HG03460 (cell line): ENCODE measurements at regions not wholly inside any gene's neighbourhood (a gene's known extent, or its start where the extent isn't known, plus 50 kb on each side); places are given as distances from the start of the nearest gene placed in this dataset.
"Not testable (repeated sequence)": the region's sequence is repeated elsewhere in the genome, so short reads cannot be mapped to it uniquely, and the experiment has no call there.

Source experiments
- ATAC-seq: cut with Tn5 transposase; IDR thresholded peaks from one replicate; pipeline ENCODE4 v1.9.1; 2021; ENCODE audit not compliant: unreplicated experiment

DNA sequence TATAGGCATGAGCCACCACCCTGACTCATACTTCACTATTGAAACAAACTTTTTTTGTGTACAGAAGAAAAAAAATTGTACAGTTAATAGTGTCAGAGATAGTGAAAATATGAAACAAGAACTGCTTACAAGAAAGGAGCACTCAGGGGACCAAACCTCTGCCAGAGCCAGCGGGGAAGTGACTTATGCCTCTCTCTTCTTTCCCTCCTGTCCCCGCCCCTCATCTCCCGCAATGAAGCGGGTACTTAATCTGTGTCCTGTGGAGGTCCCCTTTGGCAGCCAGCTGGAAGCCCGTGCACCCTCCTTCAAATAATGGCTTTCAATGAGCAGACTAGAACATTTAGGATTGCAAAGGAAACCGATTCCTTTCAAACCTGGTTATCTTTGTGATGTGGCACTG, 51.5 kb downstream of the PPIAL4A start:
- ATAC-seq, result not testable (repeated sequence)

DNA sequence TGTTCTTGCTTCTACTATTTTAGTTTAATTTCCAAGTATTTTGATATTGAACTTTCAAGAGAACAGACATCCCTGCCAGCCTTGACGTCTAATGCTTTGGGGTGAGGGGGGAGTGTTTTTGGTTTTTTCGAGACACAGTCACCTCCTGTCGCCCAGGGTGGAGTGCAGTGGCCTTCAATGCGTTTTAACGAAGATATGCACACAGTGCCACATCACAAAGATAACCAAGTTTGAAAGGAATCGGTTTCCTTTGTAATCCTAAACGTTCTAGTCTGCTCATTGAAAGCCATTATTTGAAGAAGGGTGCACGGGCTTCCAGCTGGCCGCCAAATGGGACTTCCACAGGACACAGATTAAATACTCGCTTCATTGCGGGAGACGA, 52.3 kb downstream of the PPIAL4A start:
- ATAC-seq, result not testable (repeated sequence)

DNA sequence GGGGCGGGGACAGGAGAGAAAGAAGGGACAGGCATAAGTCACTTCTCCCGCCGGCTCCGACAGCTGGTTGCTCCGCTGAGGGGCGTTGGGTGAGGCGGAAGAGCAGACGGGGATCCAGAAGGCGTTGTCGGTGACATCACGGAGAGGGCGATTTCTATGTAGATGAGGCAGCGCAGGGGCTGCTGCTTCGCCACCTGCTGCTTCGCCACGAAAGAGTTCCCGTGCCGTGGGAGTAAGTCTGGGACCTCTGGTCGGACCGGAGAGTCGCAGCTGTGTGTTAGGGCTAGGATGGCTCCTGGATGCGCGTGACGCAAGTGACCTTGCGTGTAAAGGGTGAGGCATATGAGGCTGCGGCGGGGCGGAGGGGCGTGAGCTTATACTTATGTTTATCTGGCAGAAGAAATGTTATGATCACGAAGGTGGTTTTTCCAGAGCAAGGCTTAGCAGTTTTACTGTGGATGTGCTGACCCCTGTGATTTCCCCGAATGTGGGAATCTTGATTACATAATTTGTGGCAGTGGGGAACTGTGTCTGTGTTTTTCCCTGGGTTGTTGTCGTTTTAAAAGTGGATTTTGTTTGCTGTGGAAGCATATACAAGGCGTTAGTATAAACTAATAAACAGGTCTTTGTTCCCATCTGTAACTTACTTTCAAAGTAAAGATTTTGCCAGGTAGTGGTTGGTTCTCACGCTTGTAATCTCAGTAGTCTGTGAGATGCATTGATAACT, 52.8 kb downstream of the PPIAL4A start:
- peak; percentile 76 for ATAC-seq

- ATAC-seq, result not testable (repeated sequence)
Measured at GRCh38 chr1:120942945-120943319, 53.4 kb downstream of the PPIAL4A start.

GRCh38 chr1:120944691-120945090, 55.1 kb downstream of the PPIAL4A start:
- not testable (repeated sequence) for ATAC-seq

GRCh38 chr1:120945122-120945521, 55.6 kb downstream of the PPIAL4A start:
- not testable (repeated sequence) for ATAC-seq

- not testable (repeated sequence) for ATAC-seq
Measured at GRCh38 chr1:120947114-120947513, 57.5 kb downstream of the PPIAL4A start.

- ATAC-seq, result not testable (repeated sequence)
Measured at GRCh38 chr1:120949724-120950123, 60.2 kb downstream of the PPIAL4A start.

DNA sequence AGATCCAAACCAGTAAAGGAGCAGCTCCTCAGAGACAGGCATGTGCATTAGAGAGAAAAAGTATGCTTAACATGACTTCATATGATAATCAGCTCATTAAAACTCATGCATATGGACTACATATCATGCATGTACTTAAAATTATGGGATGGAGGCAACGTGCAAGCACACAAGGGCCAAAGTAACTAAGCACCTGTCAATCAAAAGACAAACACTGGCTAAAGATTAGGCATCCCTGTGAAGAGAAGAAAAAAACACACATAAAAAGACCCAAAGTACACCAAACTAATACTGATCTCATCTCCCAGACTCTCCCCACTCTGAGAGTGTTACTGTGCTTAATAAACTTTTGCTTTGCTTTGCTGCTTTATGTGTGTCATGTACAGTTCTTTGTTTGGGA, 61.1 kb downstream of the PPIAL4A start:
- ATAC-seq, result not testable (repeated sequence)

GRCh38 chr1:120951100-120951499, 61.5 kb downstream of the PPIAL4A start:
- ATAC-seq, result not testable (repeated sequence)

GRCh38 chr1:120952207-120952870, 62.8 kb downstream of the PPIAL4A start:
- ATAC-seq, result not testable (repeated sequence)

- ATAC-seq, result not testable (repeated sequence)
Measured at GRCh38 chr1:120952871-120953265, 63.3 kb downstream of the PPIAL4A start.

GRCh38 chr1:120954736-120955135, 65.2 kb downstream of the PPIAL4A start:
- ATAC-seq, result no peak

- not testable (repeated sequence) for ATAC-seq
Measured at GRCh38 chr1:120955961-120956360, 66.4 kb downstream of the PPIAL4A start.

DNA sequence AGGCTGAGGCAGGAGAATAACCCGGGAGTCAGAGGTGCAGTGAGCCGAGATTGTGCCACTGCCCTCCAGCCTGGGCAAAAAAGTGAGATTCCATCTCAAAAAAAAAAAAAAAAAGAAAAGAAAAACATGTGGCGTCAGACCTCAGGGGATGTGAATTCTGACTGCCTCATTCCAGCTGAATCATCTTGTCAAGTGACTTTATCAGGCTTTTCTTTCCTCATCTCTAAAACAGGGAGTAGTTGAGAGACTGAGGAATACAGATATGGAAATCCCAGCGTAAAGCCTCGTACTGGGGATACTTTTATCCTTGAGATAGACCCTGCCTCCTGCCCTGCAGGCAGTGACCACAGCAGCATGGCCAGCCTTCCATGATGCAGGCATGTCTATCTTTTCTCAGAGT, 76.4 kb downstream of the PPIAL4A start:
- not testable (repeated sequence) for ATAC-seq

- ATAC-seq, result not testable (repeated sequence)
Measured at GRCh38 chr1:120972863-120973262, 83.3 kb downstream of the PPIAL4A start.

DNA sequence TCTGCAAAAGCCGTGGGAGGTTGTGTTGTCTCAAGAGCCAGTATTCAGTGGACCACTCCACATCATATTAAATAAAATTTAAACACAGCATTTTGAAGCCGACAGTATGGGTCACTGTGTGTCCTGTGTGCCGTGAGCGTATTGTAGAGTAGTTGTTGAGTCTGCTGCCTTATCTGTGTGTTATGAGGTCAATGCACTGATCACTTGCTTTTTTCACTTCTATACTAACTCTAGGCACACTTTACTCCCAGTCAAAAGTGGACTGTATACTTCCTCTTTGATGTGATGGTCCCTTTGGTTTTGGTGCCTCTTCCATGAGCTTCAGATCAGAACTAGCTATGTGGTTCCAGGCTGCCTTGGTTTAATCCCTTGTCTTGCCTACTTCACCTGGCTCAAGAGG, 84.3 kb downstream of the PPIAL4A start:
- not testable (repeated sequence) for ATAC-seq

DNA sequence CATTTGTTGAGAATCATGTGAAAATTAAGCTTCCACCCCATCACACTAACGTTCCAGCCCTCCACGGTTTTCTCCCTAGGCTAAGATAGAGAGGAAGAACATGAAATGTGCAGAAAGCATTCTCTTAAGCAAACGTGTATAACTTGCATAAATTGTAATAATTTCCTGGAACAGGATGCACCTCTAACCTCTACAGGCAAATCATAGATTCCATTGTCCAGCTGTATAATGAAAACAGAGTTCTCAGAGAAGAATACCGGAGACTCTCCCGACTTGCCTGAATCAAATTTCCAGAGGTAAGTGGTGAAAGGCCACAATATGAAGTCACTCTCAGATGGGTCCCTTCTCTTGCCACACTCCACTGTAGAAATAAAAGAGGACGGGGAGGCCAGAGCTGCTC, 87.7 kb downstream of the PPIAL4A start:
- not testable (repeated sequence) for ATAC-seq

- not testable (repeated sequence) for ATAC-seq
Measured at GRCh38 chr1:120981489-120982094, 92.0 kb downstream of the PPIAL4A start.

GRCh38 chr1:120994614-120995013, 105.0 kb downstream of the PPIAL4A start:
- not testable (repeated sequence) for ATAC-seq

DNA sequence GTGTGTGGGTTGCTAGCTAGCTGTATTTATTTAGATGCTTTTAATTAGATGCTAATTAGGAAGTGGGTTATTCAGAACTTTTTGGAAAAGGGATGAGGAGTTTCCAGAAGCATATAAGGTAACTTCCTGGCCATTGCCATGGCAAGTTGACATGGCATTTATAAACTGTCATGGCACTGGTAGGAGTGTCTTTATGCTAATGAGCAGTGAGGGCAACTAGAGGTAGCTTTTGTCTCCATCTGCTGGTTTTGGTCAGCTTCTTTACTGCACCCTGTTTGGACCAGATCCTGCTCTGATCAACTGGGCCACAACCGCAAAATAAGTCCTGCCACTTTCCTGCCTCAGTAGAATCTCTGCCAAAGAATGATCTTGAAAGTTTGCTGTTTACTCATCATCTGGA, 105.5 kb downstream of the PPIAL4A start:
- not testable (repeated sequence) for ATAC-seq
